ENCODE measurements at regions not wholly inside any gene's neighbourhood (a gene's known extent, or its start where the extent isn't known, plus 50 kb on each side); places are given as distances from the start of the nearest gene placed in this dataset.

GRCh38 chr5:3142261-3143027 is 391.0 kb upstream of the IRX2 start:
- TF ChIP-seq CTCF (IDR thresholded peaks at IDR 0.05) = no peak
- no peak for TF ChIP-seq POLR2A (IDR thresholded peaks at IDR 0.05)

All from lower leg skin (tissue), 3 donors.